NOMO-1 treated with dmso at 0.1 percent for 144 hours (cell line): ENCODE measurements at regions not wholly inside any gene's neighbourhood (a gene's known extent, or its start where the extent isn't known, plus 50 kb on each side); places are given as distances from the start of the nearest gene placed in this dataset.
"Not testable (repeated sequence)": the region's sequence is repeated elsewhere in the genome, so short reads cannot be mapped to it uniquely, and the experiment has no call there.

Source experiments
- DNase-seq: peaks from one replicate; lab custom pipeline; 2025; ENCODE audit not compliant: unreplicated experiment; lab: John Stamatoyannopoulos, UW

DNA sequence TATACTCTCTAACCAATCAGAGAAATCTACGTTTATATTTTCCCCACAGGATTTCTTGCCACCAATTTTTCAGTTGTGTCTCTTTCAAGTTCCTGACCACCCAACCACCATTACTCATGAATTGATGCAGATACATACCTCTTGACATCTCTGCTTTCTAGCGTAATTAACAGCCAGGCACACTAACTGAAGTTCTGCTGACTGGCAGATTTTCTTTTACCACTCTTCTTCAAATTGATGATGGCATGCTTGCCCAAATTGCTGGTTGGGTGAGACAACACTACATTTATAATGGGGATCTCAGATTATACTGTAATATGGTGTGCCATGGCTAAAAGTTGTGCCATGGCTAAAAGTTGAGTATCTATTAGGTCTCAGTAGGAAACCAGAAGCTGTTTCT is 566.7 kb downstream of the ADGRL2 start:
- DNase-seq = no peak

DNA sequence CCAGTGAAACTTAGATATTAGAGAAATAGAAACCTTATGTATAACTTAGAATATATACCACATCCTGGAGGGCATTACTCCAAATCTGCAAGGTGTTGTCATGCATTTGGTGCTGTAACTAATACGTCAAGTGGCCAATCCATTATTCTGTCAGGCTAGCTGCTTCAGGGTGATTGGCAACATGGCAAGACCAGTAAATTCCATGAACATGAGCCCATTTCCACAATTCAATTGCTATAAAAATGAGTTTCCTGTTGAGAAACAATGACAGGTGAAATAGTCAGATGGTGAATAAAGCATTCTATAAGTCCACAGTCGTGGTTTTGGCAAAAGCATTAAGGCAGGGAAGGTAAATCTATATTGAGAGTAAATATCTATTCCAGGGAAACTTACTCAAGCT is 566.0 kb downstream of the ADGRL2 start:
- no peak for DNase-seq

DNA sequence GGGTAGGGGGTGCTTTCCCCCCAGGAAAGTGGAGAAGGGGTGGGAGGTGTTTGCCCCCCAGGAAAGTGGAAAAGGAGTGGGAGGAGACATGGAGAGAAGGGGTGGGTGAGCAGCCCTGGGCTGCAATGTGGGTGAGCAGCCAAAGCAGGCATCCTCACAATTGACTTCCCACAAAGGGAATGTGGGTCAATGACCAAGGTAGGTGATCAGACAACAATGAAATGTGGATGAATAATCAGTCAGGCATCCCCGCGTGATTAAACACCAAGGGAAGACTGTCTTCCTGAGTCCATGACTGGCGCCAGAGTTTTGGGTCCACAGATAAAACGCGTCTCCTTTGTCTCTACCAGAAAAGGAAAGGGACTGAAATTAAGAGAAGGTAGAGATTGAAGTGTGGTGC is 558.8 kb downstream of the ADGRL2 start:
- DNase-seq = not testable (repeated sequence)

DNA sequence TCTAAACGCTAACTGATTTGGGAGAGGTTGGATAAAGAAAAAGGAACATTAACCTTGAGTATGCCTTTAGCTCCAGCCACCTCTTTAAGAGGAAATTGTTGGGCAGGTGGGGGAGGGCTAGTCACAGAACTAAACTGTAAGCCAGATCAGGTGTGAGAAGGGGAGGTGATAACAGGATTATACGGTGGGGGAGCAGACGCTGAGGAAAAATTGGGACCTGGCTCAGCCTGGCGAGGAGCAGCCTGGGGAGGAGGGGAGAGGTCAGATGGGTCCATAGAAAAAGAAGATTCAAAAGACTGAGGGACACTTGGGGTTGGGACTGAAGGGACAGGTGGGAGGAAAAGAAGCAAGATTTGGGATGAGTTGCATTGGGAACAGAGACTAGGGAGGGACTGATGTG is 558.0 kb downstream of the ADGRL2 start:
- DNase-seq = not testable (repeated sequence)

DNA sequence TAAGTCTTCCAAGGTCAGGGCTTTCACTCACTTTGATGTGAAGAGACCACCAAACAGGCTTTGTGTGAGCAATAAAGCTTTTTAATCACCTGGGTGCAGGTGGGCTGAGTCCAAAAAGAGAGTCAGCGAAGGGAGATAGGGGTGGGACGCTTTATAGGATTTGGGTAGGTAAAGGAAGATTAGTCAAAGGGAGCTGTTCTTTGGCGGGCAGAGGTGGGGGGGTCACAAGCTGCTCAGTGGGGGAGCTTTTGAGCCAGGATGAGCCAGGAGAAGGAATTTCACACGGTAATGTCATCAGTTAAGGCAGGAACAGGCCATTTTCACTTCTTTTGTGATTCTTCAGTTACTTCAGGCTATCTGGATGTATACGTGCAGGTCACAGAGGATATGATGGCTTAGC is 553.8 kb downstream of the ADGRL2 start:
- DNase-seq = not testable (repeated sequence)

DNA sequence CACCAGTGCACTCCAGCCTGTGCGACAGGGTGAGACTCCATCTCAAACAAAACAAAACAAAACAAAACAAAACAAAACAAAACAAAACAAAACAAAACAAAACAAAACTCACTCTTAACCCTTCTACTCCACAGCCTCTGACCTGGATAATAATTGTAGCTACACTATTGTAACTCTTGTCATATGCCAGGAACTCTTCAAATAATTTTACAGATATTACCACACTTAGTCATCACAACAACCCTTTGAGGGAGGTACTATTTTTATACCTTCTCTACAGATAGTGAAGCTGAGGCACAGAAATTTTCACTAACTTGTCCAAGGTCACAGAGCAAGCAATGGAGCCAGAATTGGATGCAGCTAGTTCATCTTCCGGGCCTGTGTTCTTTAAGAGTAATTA is 547.8 kb downstream of the ADGRL2 start:
- DNase-seq = no peak

DNA sequence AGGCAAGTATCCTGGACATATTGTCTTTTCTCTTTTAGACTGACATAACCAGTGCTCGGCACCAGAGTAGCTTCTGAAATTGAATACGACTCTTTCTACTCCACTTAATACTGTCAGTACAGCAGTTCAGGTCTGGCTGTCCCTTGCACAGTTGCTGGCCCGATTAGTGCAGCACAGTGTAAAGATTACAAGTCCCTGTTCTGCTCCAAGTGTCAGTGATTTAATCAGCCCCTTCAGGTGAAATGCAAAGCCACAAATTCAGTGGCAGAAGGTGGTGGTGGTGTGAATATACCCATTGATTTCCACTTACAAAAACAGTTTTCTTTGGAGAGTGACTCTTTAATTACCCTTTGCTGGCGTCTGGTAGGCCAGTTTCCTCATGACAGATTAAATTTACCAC is 545.4 kb downstream of the ADGRL2 start:
- DNase-seq = no peak

DNA sequence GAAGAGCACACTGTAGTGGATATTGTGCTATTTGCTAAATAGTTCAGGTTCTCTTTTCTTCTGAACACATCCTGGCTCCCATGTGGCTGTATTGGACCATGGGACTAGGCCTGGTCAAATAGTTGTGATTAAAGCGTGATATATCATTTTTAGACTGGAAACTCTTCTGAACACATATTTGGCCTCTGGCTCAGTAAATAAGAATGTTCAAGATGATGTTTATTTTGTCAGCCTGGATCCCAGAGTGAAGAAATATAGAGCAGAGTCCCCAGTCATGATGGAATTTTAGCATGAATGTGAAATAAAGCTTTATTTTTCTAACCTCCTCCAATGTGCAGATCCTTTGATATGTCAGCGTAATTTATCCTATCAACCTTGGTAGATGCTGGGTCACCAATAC is 542.6 kb downstream of the ADGRL2 start:
- DNase-seq = no peak

DNA sequence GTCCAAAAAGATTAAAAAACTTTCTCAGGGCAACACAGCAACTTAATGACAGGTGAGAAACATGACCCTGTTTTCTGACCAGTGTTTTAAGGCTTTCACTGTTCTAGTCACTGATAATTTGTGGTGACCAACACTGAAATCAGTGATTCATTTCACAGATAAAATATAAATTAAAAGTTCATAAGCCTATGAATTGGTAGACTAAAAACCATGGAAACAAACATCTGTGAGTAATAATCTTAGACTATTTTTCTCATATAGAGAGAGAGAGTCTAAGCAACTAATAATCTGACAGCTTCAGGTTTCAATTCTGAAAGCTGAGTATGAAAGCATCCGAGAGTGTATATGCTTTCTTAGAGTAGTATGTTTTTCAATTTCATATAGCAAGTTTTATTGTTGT is 536.9 kb downstream of the ADGRL2 start:
- no peak for DNase-seq

DNA sequence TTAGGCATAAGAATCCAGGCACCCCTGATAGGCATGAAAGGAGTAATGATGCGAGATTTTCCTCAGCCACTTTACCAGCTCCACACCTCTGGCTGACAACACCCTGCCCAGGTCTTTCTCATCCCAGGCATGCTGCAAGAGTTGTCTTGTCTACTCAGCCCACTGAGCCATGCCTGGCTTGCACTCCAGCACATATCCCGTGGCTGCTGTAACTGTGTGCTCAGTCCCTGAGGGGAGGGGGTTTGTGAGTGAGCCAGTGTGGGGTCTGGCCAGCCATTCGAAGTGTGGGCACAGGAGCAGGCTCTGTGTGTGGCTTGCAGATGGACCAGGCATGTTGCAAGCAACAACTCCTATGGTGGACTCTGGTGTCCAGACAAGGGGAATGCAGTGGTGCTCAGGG is 529.6 kb downstream of the ADGRL2 start:
- DNase-seq = no peak

DNA sequence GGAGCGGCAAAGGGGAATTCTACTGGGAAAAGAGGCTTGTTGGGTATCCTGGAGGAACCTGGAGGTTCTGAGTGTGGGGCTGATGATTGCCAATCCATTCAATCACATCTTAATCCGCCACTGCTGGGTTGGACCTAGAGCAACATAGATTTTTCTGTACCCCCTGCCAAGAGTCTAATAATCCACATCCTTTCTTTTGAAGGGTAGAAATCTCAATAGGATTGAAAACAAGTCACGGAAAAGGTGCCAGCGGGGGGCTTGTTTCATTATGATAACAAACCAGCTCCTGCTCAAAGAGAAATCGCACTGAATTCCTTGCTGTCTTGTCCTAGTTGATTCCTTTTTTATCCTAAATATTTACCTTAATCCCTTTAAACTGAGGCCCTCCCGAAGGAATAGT is 528.5 kb downstream of the ADGRL2 start:
- no peak for DNase-seq

DNA sequence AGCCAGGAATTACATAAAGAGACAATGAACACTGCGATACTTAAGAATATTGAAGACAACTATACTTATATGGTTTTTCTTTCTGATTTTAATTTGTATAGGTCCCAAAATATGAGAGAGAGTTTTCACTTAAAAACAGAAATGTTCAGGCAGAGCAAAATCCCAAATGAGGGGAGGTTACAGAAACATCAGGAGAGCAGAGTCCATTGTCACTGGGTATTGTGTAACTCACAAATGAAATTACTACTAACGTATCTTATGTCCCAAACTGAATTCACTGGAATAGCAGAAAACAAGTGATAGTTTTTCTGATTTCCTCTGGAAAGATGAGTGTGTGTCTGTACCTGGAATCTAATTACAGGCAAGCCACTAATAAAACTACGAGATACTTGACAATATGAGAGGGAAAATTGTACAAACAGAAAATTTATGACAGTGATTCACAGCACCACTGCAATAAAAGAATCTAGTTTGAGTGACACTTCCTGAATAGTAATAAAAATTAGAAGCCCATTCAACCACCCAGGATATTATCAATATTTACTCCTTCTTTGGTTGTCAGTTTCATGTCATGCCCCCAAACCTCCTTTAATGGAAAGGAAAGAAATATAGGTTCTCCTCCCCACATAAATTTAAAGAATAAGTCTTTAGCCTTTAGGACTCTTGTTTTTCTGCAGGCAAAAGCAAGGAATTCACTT is 522.6 kb downstream of the ADGRL2 start:
- no peak for DNase-seq

DNA sequence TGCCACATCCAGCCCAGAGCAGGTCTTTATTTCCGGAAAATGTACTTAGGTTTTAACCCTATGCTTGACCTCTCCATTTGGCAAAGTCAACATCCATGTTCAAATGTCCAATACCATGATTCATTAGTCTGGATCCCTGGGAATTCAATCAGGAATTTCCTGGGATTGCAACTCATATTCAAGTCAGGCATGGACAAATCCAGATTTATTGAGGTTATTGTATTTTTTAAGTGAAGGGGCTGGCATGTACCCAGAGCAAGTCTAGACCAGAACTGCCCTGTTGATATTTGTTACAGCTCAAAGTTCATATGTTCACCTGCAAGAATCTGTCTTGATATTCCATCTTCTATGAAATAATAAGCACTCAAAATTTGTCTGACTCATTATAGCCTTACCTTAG is 521.1 kb downstream of the ADGRL2 start:
- DNase-seq = no peak

DNA sequence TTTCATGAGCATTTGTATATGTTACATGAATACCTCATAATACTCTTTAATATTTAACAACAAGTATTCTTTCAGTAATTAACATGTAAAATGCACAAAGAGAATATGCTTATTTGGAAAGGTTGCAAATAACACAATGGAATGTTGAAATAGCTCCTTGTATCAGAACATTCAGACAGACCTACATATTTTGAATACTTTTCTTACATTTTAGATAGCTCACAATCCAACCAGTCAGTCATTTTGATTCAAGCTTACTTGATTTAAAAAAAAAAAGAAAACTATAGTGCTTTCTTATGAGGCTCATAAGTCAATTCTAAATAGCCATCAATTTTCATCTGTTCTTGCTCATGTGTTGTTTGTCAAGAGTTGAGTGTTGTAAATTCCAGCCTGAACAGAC is 518.8 kb downstream of the ADGRL2 start:
- no peak for DNase-seq

DNA sequence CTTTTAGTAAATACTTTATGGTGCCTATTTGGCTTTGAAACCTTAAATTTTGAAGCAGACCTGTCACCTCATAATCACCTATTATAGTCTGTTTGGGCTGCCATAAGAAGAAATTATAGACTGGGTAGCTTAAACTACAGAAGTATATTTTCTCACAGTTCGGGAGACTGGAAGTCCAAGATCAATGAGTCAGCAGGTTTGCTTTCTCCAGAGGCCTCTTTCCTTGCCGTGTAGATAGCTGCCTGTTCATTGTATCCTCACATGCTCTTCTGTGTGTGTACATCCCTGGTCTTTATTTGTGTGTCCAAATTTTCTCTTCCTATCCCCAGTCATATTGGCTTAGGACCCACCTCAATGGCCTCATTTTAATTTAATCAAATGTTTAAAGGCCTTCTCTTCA is 518.2 kb downstream of the ADGRL2 start:
- no peak for DNase-seq

DNA sequence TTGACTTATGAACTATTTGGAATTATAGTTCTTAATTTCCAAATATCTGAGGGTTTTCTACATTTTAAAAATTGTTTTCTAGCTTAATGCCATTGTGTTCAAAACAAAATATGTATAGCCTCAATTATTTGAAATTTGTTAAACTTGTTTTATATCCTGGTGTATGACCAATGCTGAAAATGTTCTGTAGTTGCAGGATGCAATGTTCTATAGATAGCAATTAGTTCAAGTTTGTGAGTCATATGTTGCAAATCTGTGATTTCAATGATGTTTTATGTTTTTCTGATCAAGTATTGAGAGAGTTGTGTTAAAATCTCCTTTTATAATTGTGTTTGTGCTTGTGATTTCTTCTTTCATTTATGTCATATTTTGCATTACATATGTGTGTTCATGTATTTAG is 517.5 kb downstream of the ADGRL2 start:
- no peak for DNase-seq

DNA sequence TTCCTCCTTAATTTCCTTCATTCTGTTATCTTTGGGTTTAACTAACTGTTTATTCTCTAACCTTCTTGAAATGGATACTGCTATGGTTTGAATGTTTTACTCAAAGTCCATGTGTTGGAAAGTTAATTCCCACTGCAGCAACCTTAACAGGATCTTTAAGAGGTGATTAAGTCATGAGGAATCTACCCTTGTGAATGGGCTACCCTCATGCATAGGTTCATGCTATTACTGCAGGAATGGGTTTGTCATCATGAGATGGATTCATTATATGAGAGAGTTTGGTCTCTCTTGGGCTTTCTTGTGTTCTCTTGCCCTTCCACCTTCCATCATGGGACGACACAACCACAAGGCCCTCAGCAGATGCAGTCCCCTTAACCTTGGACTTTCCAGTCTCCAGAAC is 516.9 kb downstream of the ADGRL2 start:
- DNase-seq = no peak

DNA sequence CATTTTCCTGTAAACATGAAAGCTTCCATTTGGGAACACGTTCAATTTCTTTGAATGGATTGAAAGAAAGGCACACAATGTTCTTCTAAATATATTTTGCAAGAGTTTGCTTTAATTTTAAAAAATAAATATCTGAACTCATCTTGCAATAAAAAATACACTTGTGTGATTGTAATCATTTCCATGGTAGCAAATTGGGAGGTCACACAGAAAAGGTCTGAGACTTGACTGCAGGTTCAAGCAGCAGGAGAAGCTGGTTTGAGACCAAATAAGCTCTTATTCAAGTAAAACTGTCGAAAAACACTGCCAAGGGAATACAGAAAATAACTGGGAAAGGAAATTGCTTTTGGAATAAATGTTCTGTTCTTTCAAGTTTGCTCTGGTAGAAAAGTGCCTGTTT is 498.9 kb downstream of the ADGRL2 start:
- no peak for DNase-seq

DNA sequence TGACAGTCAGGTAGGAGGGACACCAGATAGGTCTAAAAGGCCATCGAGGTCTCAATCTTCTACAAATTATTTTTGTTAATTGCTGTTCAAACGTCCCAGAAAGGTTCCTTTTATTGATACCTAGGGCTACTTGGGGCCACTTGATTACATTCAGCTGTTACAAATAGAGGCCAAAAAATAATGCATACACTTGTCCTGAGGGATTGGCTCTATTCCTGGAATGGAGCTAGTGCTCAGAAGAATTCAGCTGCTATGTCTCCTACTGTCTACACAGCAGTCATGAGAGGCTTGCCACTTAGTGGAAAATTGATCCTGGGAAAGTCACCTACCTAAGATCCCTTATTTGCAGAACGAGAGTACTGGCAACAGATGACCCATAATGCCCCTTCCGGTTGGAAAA is 498.3 kb downstream of the ADGRL2 start:
- DNase-seq = no peak

DNA sequence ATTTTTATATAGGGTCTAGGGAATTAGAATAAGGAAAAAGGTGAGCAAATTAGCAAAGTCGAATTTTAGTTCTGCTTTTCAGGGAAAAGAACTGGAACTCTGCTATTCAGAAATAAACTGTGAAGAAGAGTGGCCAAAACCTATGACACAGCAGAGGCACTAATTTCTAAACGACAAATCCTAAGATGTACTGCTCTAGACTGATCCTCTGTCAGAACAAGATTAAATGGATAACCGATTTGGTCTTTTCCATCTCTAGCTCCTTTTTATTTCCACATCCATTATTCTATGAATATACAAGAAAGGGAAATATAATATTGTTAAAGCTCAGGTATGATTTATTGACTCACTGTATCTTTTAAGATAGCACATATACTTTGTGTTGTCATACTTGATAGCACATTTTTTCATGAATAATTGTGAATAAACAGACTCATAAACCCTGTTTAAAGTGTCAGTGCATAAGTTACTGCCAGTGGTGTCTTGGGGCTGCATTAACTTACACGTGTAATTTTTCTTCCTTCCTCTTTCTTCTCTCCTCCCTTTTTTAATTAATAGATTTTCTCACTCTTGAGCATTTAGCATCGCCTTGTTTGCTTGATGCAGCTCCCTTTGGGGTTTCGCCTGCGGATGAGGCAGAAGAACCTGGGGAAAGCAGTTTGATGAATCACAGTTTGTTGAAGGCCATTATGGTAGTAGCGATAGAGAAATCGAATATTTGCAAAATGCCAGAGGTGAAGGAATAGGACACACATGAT is 496.6 kb downstream of the ADGRL2 start:
- no peak for DNase-seq

DNA sequence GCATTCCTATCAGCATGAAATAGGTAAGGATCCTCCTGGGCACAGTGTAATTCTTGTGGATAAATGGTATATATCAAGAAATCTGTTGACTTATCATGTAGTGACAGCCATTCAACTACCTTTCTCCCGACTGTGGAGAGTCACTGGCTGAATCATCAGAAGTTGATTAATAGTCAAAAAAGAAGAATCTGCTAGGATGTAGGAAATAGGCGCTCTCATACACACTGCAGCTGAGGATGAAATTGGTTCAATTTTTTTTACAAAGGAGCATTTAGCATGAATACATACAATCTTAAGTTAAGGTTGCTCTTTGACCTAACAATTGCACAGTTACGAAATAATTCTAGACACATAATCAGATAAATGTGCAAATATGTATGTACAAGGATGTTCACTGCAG is 486.8 kb downstream of the ADGRL2 start:
- no peak for DNase-seq

DNA sequence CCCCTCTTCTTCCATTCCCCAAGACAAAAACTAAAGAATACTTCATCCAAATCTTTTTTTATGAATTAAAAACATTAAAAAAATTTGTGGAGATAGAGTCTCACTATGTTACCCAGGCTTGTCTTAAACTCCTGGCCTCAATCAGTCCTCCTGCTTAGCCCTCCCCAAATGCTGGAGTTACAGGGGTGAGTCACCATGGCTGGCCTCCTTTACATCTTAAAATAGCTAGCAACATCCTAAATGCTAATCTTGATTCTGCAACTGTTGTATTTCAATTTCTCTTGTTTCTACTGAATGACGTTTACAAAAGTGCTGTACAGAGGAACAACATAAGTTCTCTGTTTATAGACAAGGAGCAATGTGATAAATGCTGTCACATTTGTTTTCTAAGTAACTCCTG is 483.5 kb downstream of the ADGRL2 start:
- no peak for DNase-seq

DNA sequence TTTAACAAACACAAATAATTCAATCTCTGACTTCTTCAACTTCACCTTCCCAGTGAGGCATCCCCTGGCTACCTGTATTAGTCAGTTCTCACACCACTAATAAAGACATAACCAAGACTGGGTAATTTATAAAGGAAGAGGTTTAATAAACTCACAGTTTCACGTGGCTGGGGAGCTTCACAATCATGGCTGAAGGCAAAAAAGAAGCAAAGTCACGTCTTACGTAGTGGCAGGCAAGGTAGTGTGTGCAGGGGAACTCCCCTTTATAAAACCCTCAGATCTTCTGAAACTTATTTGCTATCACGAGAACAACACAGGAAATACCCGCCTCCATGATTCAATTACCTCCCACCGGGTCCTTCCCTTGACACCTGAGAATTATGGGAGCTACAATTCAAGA is 478.5 kb downstream of the ADGRL2 start:
- DNase-seq = no peak
